Right atrium auricular region (tissue), 2 donors: ENCODE measurements at regions not wholly inside any gene's neighbourhood (a gene's known extent, or its start where the extent isn't known, plus 50 kb on each side); places are given as distances from the start of the nearest gene placed in this dataset.

Experiments used
- DNase-seq: peaks from one replicate; pipeline ENCODE4 v3.0.0-alpha.2; 2019; ENCODE audit warnings: low spot score
- H3K27ac ChIP-seq, 2 donors: fragments of 200-600 bp; sonication (generic); 1 replicate in 1 of 2; 2 replicates in 1 of 2; pipeline ENCODE4 v1.5.1; 2016 to 2019
- H3K27me3 ChIP-seq, 2 donors: fragments of 200-600 bp; sonication (generic); one replicate each; pipeline versions ENCODE4 v1.5.1 to v1.6.0; 2017 to 2019
- H3K36me3 ChIP-seq: fragments of 200-600 bp; sonication (generic); one replicate; pipeline ENCODE4 v1.5.1; 2016
- H3K4me1 ChIP-seq, 2 donors: fragments of 200-600 bp; sonication (generic); one replicate each; pipeline versions ENCODE4 v1.5.1 to v1.6.0; 2017 to 2019
- H3K4me3 ChIP-seq, 2 donors: fragments of 200-600 bp; sonication (generic); 1 replicate in 1 of 2; 2 replicates in 1 of 2; pipeline ENCODE4 v1.5.1; 2017 to 2019; ENCODE audit warnings: mild to moderate bottlenecking in 1 of 2, moderate library complexity in 1 of 2
- H3K9me3 ChIP-seq, 2 donors: fragments of 200-600 bp; sonication (generic); one replicate each; pipeline ENCODE4 v1.5.1; 2019
- CTCF ChIP-seq, 2 donors: fragments of 200-600 bp; sonication (generic); IDR thresholded peaks; one replicate each; pipeline ENCODE4 v1.5.1; 2019; ENCODE audit warnings: antibody characterized with exemption in 2 of 2

DNA sequence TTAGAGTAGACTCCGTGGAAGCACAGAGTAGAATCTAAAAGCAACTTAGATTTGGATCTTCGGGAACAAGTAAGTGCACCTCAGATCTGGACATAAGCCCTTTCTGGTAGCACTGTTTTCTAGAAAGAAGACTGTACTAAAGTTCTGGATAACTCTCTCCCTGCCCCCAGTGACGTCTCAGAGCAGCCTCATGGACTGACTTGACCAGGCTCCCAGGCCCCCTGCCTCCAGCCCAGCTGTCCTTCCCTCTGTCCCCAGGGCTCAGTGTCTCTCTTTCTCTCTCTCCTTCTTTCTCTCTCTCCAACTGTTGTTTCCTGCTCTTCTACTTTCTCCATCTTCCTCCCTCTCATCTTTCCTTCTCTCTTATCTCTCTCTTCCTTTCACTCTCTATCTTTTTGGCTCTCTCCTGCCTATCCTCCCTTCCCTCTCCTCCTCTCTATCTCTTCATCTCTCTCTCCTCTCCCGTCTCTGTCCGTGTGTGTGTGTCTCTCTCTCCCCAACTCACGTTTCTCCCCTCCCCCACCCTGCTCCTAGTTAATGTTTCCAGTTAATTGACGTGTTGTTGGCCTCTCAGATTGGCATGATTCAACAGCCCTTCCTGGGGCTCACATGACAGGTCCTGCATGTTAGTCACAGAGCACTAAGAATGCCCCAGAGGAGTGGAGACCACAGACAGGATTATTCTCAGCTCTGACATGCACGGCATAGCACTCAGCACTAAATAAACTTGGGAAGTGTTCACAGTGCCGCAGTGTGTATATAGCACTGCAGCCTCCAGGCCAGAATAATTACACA is 180.4 kb upstream of the FOXQ1 start:
- DNase-seq, result no peak
- no peak for TF ChIP-seq CTCF (IDR thresholded peaks at IDR 0.05)
- H3K27ac ChIP-seq, result no peak overlapping the region

GRCh38 chr6:1130709-1131108 is 181.2 kb upstream of the FOXQ1 start:
- no peak for TF ChIP-seq CTCF (IDR thresholded peaks at IDR 0.05)

More for the DNA sequence above, 180.4 kb upstream of the FOXQ1 start:
- Histone ChIP-seq H3K36me3 (no peaks in the 10 kb centered on the region), H3K27me3 (no peaks in the 10 kb centered on the region), H3K4me3 (no peak overlapping the region), H3K4me1 (peaks cover 0 to 7% of the 10 kb centered on the region in 2 donors), H3K9me3 (no peaks in the 10 kb centered on the region)

DNA sequence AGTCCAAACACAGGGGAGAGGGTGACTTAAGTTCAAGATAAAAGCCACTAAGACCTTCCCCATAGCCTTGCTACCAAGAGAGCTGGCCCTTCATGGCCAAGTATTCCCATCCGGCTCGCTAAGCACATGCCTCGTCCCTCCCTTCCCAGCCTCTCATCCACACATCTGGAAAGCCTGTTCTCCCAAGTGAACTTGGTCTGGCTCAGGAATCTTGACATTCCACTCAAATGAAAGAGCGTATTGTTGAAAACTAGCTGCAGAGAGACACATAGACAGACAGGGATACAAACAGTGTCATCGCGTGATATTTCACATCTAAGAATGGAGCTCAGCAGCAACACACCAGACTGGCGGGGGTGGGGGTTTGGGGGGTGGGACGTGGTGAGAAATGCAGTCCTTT is 182.8 kb upstream of the FOXQ1 start:
- H3K9me3 ChIP-seq, result no peaks in the 10 kb centered on the region
- H3K4me1 ChIP-seq, result no peaks in the 10 kb centered on the region
- no peak for DNase-seq
- no peak overlapping the region for H3K4me3 ChIP-seq
- no peaks in the 10 kb centered on the region for H3K36me3 ChIP-seq
- TF ChIP-seq CTCF (IDR thresholded peaks at IDR 0.05), result no peak
- no peak overlapping the region for H3K27ac ChIP-seq
- H3K27me3 ChIP-seq, result no peaks in the 10 kb centered on the region

More at GRCh38 chr6:1130709-1131108, 181.2 kb upstream of the FOXQ1 start:
- no peak for DNase-seq
- Histone ChIP-seq H3K4me3 (no peak overlapping the region), H3K27me3 (no peaks in the 10 kb centered on the region), H3K4me1 (no peaks in the 10 kb centered on the region), H3K27ac (no peak overlapping the region), H3K9me3 (no peaks in the 10 kb centered on the region), H3K36me3 (no peaks in the 10 kb centered on the region)

DNA sequence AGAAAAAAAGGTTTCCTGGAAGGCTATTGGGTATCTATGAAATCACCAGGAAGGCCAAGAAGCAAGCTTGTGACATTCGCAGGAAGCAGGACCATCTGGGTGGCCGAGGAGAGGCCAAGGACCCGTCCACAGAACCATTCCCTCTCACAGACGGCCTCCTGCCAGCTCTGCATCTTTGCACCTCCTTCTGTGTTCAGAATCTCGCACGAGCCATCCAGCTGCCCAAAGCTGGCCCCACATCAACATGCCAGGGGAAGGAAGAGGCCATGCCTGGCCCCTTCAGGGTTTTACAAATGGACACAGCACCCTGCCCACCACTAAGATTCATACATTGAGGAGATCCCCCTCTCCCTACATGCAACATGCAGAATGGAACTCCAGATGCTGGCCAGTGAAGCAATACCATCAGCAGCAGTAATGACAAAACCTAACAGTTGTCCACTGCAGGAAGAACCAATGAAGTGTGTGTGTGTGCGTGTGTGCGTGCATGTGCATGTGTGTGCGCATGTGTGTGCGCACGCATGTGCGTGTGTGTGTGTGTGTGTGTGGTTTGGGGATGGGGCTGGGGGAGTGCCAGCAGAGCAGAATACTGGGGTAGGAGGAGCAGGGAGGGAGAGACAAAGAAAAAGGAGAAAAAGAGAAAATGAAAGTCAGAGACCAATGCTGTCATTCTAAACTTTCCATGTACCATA is 184.2 kb upstream of the FOXQ1 start:
- Histone ChIP-seq H3K4me1 (no peaks in the 10 kb centered on the region), H3K4me3 (no peak overlapping the region), H3K36me3 (no peaks in the 10 kb centered on the region), H3K27me3 (no peaks in the 10 kb centered on the region), H3K27ac (no peak overlapping the region), H3K9me3 (no peaks in the 10 kb centered on the region)
- TF ChIP-seq CTCF (IDR thresholded peaks at IDR 0.05), result no peak
- DNase-seq, result no peak

DNA sequence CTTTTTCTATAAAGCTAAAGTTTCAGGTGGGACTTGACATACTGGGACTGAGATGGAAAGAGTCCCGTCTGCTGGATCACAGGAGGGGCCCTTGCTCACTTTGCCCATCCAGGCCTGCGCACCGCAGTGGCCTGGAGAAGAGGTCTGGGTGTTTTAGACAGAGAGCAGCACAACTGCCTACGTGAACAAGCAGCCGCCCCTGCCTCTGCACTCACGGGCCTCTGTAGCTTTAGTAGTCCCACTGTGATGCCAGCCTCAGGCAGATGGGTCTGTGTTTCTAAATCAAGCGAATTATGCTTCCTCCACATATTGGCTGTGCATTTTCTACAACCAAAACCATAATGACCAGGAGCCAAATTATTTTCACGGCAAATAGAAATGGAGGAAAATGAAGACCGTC is 184.8 kb upstream of the FOXQ1 start:
- Histone ChIP-seq H3K36me3 (no peaks in the 10 kb centered on the region), H3K9me3 (no peaks in the 10 kb centered on the region), H3K4me1 (no peaks in the 10 kb centered on the region), H3K27me3 (no peaks in the 10 kb centered on the region), H3K27ac (no peak overlapping the region), H3K4me3 (no peak overlapping the region)
- no peak for DNase-seq
- no peak for TF ChIP-seq CTCF (IDR thresholded peaks at IDR 0.05)
